NCI-H1694 treated with DMSO at 0.1 percent for 48 hours (cell line): ENCODE measurements at regions not wholly inside any gene's neighbourhood (a gene's known extent, or its start where the extent isn't known, plus 50 kb on each side); places are given as distances from the start of the nearest gene placed in this dataset.
"Not testable (repeated sequence)": the region's sequence is repeated elsewhere in the genome, so short reads cannot be mapped to it uniquely, and the experiment has no call there.

Experiments
- DNase-seq: peaks from one replicate; lab custom pipeline; 2025; lab: John Stamatoyannopoulos, UW

- DNase-seq = no peak
Measured at GRCh38 chr14:82805892-82806825, 1272.5 kb upstream of the SEL1L start.

GRCh38 chr14:82811246-82811645, 1277.6 kb upstream of the SEL1L start:
- no peak for DNase-seq

- DNase-seq = not testable (repeated sequence)
Measured at GRCh38 chr14:82814339-82814738, 1280.7 kb upstream of the SEL1L start.

- no peak for DNase-seq
Measured at GRCh38 chr14:82830596-82830995, 1296.9 kb upstream of the SEL1L start.

GRCh38 chr14:82836256-82836950, 1302.8 kb upstream of the SEL1L start:
- DNase-seq = no peak

GRCh38 chr14:82837611-82838140, 1304.0 kb upstream of the SEL1L start:
- no peak for DNase-seq

- no peak for DNase-seq
Measured at GRCh38 chr14:82850576-82850975, 1316.9 kb upstream of the SEL1L start.

GRCh38 chr14:82854131-82854530, 1320.5 kb upstream of the SEL1L start:
- DNase-seq = no peak

- DNase-seq = no peak
Measured at GRCh38 chr14:82854901-82855300, 1321.2 kb upstream of the SEL1L start.

GRCh38 chr14:82855912-82856391, 1322.3 kb upstream of the SEL1L start:
- DNase-seq = peak; percentile 55

- no peak for DNase-seq
Measured at GRCh38 chr14:82861313-82861712, 1327.7 kb upstream of the SEL1L start.

GRCh38 chr14:82872494-82872893, 1338.8 kb upstream of the SEL1L start:
- DNase-seq = no peak

GRCh38 chr14:82878951-82879350, 1345.3 kb upstream of the SEL1L start:
- DNase-seq = no peak

GRCh38 chr14:82879949-82880535, 1346.4 kb upstream of the SEL1L start:
- DNase-seq = no peak

GRCh38 chr14:82886670-82887069, 1353.0 kb upstream of the SEL1L start:
- DNase-seq = no peak

GRCh38 chr14:82889701-82890100, 1356.0 kb upstream of the SEL1L start:
- DNase-seq = no peak

GRCh38 chr14:82896476-82896875, 1362.8 kb upstream of the SEL1L start:
- DNase-seq = no peak

- DNase-seq = no peak
Measured at GRCh38 chr14:82897469-82898308, 1364.0 kb upstream of the SEL1L start.

GRCh38 chr14:82905762-82906161, 1372.1 kb upstream of the SEL1L start:
- no peak for DNase-seq

GRCh38 chr14:82911930-82912329, 1378.3 kb upstream of the SEL1L start:
- peak; percentile 28 for DNase-seq

GRCh38 chr14:82913396-82913795, 1379.7 kb upstream of the SEL1L start:
- no peak for DNase-seq
